Mesendoderm (in vitro differentiated cells): ENCODE measurements at regions not wholly inside any gene's neighbourhood (a gene's known extent, or its start where the extent isn't known, plus 50 kb on each side); places are given as distances from the start of the nearest gene placed in this dataset.
A peak's percentile ranks its signal among the peaks of the same experiment; 100 is the strongest.

Experiments used
- DNase-seq: peaks from one replicate; pipeline ENCODE4 v3.0.0; 2013
- H2AK5ac ChIP-seq: 2 replicates; pipeline ENCODE4 v1.6.1; 2013; ENCODE audit warnings: low read length, inconsistent platforms
- H2BK120ac ChIP-seq: 2 replicates; pipeline ENCODE4 v1.6.1; 2013; ENCODE audit warnings: low read depth, mild to moderate bottlenecking, low read length, moderate library complexity, mixed read lengths
- H2BK15ac ChIP-seq: replicated peaks from 2 replicates; pipeline ENCODE4 v1.6.1; 2013; ENCODE audit warnings: low read depth, mild to moderate bottlenecking, moderate library complexity
- H2BK5ac ChIP-seq: 2 replicates; pipeline ENCODE4 v1.6.1; 2013; ENCODE audit warnings: low read length, inconsistent platforms
- H3K18ac ChIP-seq: 2 replicates; pipeline ENCODE4 v1.6.1; 2013; ENCODE audit warnings: mild to moderate bottlenecking, low read length, mixed read lengths
- H3K23ac ChIP-seq: one replicate; pipeline ENCODE4 v1.6.1; 2013; ENCODE audit warnings: low read length
- H3K27ac ChIP-seq: 2 replicates; pipeline ENCODE4 v1.5.1; 2013; ENCODE audit warnings: low read depth, mild to moderate bottlenecking, inconsistent platforms, low read length, moderate library complexity
- H3K27me3 ChIP-seq: 2 replicates; pipeline ENCODE4 v1.6.1; 2013; ENCODE audit warnings: low read length, control low read depth, mild to moderate bottlenecking, inconsistent platforms; ENCODE audit not compliant: insufficient read depth, poor library complexity
- H3K36me3 ChIP-seq: 2 replicates; pipeline ENCODE4 v1.6.1; 2013; ENCODE audit warnings: low read length, inconsistent platforms; ENCODE audit not compliant: control insufficient read depth, insufficient read depth
- H3K4ac ChIP-seq: one replicate; pipeline ENCODE4 v1.6.1; 2013; ENCODE audit warnings: low read depth, mild to moderate bottlenecking, low read length, moderate library complexity
- H3K4me1 ChIP-seq: 2 replicates; pipeline ENCODE4 v1.6.1; 2013; ENCODE audit warnings: low read depth, low read length, inconsistent platforms; ENCODE audit not compliant: control insufficient read depth
- H3K4me2 ChIP-seq: 2 replicates; pipeline ENCODE4 v1.6.1; 2013; ENCODE audit warnings: low read length
- H3K4me3 ChIP-seq: 2 replicates; pipeline ENCODE4 v1.5.1; 2013; ENCODE audit warnings: mild to moderate bottlenecking, low read length
- H3K56ac ChIP-seq: one replicate; pipeline ENCODE4 v1.6.1; 2013; ENCODE audit warnings: low read length
- H3K79me1 ChIP-seq: 2 replicates; pipeline ENCODE4 v1.6.1; 2013; ENCODE audit warnings: low read length, inconsistent platforms
- H3K79me2 ChIP-seq: 2 replicates; pipeline ENCODE4 v1.6.1; 2013; ENCODE audit warnings: mild to moderate bottlenecking, low read length; ENCODE audit not compliant: control insufficient read depth, insufficient read depth
- H3K9ac ChIP-seq: 2 replicates; pipeline ENCODE4 v1.6.1; 2013; ENCODE audit warnings: low read length, inconsistent platforms
- H4K5ac ChIP-seq: one replicate; pipeline ENCODE4 v1.6.1; 2013; ENCODE audit warnings: low read length
- H4K8ac ChIP-seq: one replicate; pipeline ENCODE4 v1.6.1; 2013; ENCODE audit warnings: low read depth, mild to moderate bottlenecking, control low read depth, low read length, moderate library complexity
- WGBS: extraction: QIAGEN DNeasy Blood & Tissue Kit; methylation state at CpG from one replicate; pipeline ENCODE4 v1.1.7; 2013; ENCODE audit warnings: low lambda C conversion rate, missing lambda C conversion rate; ENCODE audit not compliant: insufficient coverage; ENCODE audit errors: extremely low coverage; 5-methylcytosine and 5-hydroxymethylcytosine counted together

DNA sequence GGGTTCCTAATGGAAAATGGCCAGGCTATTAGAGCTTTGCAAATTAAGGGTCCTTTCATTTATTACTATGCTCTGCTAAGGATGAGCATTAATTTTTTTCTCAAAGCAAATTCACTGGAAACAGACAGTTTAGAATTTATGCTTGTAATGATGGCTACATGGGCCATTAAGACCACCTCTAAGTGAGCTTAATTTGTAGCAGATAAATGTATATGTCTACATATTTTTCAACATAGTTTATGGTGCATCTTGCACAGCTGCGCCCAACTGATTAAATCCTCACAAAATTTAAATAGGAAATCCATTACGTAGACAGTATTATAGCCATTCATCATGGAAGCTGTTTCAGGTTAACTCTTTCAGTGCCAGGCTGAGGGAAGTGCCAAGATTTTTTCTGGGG, 220.9 kb downstream of the CBLN1 start:
- Histone ChIP-seq H2BK15ac (no peak overlapping the region), H3K79me2 (no peaks in the 10 kb centered on the region), H3K4me3 (no peak overlapping the region), H3K27ac (no peak overlapping the region), H2BK5ac (no peak overlapping the region), H4K5ac (no peak overlapping the region), H4K8ac (no peak overlapping the region), H3K27me3 (no peaks in the 10 kb centered on the region), H3K18ac (no peak overlapping the region), H3K23ac (no peak overlapping the region), H3K36me3 (no peaks in the 10 kb centered on the region), H3K9ac (no peak overlapping the region), H3K4me2 (no peak overlapping the region), H3K56ac (no peak overlapping the region), H3K4ac (no peak overlapping the region), H3K4me1 (no peaks in the 10 kb centered on the region), H3K79me1 (no peaks in the 10 kb centered on the region), H2AK5ac (no peak overlapping the region), H2BK120ac (no peak overlapping the region)
- WGBS = no CpG with 5 or more reads among the region's 2 CpGs
- no peak for DNase-seq

DNA sequence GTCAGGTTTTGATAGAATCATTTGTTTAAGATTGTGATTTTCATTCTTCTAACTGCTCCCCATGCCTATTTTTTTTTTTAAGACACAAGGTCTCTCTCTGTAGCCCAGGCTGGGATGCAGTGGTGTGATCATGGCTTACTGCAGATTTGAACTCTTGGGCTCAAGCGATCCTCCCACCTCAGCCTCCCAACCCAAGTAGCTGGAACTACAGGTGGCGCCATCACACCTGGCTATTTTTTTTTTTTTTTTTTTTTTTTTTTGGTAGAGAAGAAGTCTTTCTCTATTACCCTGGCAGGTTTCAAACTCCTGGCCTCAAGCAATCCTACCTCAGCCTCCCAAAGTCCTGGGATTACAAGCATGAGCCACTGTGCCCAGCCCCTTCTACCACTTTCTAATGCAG, 223.3 kb downstream of the CBLN1 start:
- Histone ChIP-seq H3K27me3 (no peaks in the 10 kb centered on the region), H2AK5ac (no peak overlapping the region), H3K18ac (no peak overlapping the region), H2BK15ac (no peak overlapping the region), H4K5ac (no peak overlapping the region), H3K27ac (no peak overlapping the region), H3K79me2 (no peaks in the 10 kb centered on the region), H3K36me3 (no peaks in the 10 kb centered on the region), H4K8ac (no peak overlapping the region), H2BK120ac (no peak overlapping the region), H3K4me1 (no peaks in the 10 kb centered on the region), H3K4me2 (no peak overlapping the region), H3K4ac (no peak overlapping the region), H3K23ac (no peak overlapping the region), H2BK5ac (no peak overlapping the region), H3K79me1 (no peaks in the 10 kb centered on the region), H3K9ac (no peak overlapping the region), H3K4me3 (no peak overlapping the region), H3K56ac (no peak overlapping the region)
- DNase-seq = no peak
- no CpG with 5 or more reads among the region's 2 CpGs for WGBS

DNA sequence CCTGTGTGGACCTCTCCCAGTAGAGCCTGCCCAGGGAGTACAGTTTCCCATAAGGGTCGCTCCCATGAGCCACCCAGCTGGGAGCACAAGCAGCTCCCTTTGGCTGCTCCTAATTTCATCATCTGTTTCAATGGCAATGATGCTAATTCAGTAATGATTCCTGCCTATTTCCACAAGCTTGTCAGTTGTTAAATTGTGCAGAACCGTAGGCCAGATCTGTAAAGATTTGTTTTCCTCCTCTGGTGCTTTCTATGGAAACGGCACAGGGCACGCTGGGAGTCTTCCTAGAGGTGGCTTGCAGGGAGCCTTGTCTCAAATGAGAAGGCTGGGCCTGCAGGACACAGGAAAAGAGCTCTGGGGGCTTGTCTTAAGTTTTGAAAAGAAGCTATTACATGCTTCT, 223.7 kb downstream of the CBLN1 start:
- H3K4me1 ChIP-seq = no peaks in the 10 kb centered on the region
- no peak overlapping the region for H3K4ac ChIP-seq
- H4K8ac ChIP-seq = no peak overlapping the region
- DNase-seq = no peak
- no peaks in the 10 kb centered on the region for H3K79me1 ChIP-seq
- no peak overlapping the region for H3K9ac ChIP-seq
- no peak overlapping the region for H3K23ac ChIP-seq
- H3K36me3 ChIP-seq = no peaks in the 10 kb centered on the region
- no peak overlapping the region for H2BK15ac ChIP-seq
- no CpG with 5 or more reads among the region's 4 CpGs for whole genome bisulfite sequencing
- H2AK5ac ChIP-seq = no peak overlapping the region
- H3K4me3 ChIP-seq = no peak overlapping the region
- no peak overlapping the region for H3K4me2 ChIP-seq
- H2BK120ac ChIP-seq = no peak overlapping the region
- H3K79me2 ChIP-seq = no peaks in the 10 kb centered on the region
- H3K18ac ChIP-seq = no peak overlapping the region
- H3K56ac ChIP-seq = no peak overlapping the region
- no peak overlapping the region for H4K5ac ChIP-seq
- H3K27me3 ChIP-seq = no peaks in the 10 kb centered on the region
- no peak overlapping the region for H3K27ac ChIP-seq
- no peak overlapping the region for H2BK5ac ChIP-seq

DNA sequence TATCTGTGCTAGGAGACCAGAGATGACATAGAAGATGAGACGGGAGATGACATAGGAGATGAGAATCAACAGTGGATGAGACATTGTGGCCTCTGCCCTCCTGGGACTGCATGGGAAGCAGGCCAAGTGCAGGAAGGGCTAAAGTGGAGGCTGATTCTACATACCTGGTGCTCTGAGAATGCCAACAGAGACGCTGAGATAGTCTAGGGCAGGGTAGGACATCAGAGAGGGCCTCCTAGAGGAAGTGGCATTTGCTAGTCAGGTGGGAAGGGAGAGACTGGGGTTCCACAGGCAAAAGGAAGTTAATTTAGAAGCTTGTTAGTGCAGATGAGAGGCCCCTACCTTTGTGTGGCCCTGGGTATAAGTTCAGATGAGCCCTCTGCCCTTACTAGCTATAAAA, 224.2 kb downstream of the CBLN1 start:
- Histone ChIP-seq H3K27me3 (no peaks in the 10 kb centered on the region), H2BK15ac (no peak overlapping the region), H3K4me3 (no peak overlapping the region), H3K56ac (no peak overlapping the region), H3K4me2 (no peak overlapping the region), H3K18ac (no peak overlapping the region), H3K4me1 (no peaks in the 10 kb centered on the region), H3K4ac (no peak overlapping the region), H4K8ac (no peak overlapping the region), H3K27ac (no peak overlapping the region), H2BK5ac (no peak overlapping the region), H2AK5ac (no peak overlapping the region), H3K9ac (no peak overlapping the region), H3K23ac (no peak overlapping the region), H2BK120ac (no peak overlapping the region), H3K36me3 (no peaks in the 10 kb centered on the region), H4K5ac (no peak overlapping the region), H3K79me2 (no peaks in the 10 kb centered on the region), H3K79me1 (no peaks in the 10 kb centered on the region)
- no CpG with 5 or more reads among the region's 2 CpGs for WGBS
- no peak for DNase-seq

DNA sequence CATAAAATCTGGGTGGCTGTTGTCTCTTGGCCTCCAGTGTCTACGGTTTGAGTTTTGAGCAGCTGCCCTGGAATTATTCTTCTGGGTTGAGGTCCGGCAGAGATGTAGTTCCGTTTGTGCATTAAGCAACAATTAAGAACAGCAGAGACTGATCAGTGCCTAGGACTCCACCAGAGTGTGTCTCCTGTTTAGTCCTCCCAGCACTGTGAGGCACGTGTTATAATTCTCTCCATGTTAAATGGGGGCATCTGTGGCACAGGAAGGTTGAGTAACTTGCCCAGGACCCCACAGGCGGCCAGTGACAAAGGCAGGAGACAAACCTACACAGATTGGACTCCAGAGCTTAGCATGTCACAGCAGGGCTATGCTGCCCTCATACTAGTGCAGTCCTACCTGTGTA, 225.1 kb downstream of the CBLN1 start:
- Histone ChIP-seq H3K4me3 (no peak overlapping the region), H3K9ac (no peak overlapping the region), H3K79me1 (no peaks in the 10 kb centered on the region), H3K79me2 (no peaks in the 10 kb centered on the region), H3K27me3 (no peaks in the 10 kb centered on the region), H2BK5ac (no peak overlapping the region), H2AK5ac (no peak overlapping the region), H3K4me1 (no peaks in the 10 kb centered on the region), H3K56ac (no peak overlapping the region), H3K36me3 (no peaks in the 10 kb centered on the region), H3K18ac (no peak overlapping the region), H3K4ac (no peak overlapping the region), H3K27ac (no peak overlapping the region), H4K8ac (no peak overlapping the region), H2BK120ac (no peak overlapping the region), H3K23ac (no peak overlapping the region), H3K4me2 (no peak overlapping the region), H4K5ac (no peak overlapping the region), H2BK15ac (no peak overlapping the region)
- DNase-seq = no peak
- WGBS = no CpG with 5 or more reads among the region's 5 CpGs

DNA sequence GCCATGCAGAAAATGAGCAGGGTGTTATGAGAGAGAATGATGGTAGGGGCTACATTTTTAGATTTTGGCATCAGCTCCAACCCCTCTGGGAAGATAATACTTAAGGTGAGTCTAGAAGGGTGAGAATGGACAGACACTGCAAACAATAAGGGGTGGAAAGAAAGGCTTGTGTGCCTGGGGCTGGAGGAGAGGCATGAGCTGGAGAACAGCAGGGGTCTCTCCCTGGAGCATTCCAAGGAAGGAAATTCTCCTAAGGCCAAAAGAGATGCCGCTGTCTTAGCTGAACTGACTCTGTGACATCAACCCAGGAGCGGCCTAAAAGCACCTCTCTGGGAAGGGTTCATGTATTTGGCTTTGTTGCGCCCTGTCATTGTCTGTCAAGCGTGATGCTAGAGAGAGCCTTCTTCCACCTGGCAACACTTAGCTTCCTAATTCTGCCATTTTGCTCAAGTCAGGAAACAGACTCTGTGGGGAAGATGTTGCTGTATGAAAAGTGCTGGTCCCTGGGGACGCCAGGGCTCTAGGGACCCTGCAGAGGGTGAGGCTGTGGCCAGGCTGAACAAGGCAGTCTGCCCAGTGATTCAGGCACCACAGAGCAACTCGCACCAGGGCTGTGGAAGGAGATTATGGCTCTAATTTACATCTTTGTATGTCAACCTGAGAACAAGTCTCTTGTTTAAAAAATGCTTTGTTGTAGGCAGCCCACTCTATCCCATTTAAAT, 225.7 kb downstream of the CBLN1 start:
- Histone ChIP-seq H3K36me3 (no peaks in the 10 kb centered on the region), H3K4me2 (no peak overlapping the region), H3K18ac (no peak overlapping the region), H3K4ac (no peak overlapping the region), H4K5ac (no peak overlapping the region), H3K23ac (no peak overlapping the region), H3K4me1 (no peaks in the 10 kb centered on the region), H2BK15ac (no peak overlapping the region), H3K79me1 (no peaks in the 10 kb centered on the region), H3K56ac (no peak overlapping the region), H2AK5ac (no peak overlapping the region), H3K4me3 (no peak overlapping the region), H4K8ac (no peak overlapping the region), H2BK5ac (no peak overlapping the region), H3K9ac (no peak overlapping the region), H3K27ac (no peak overlapping the region), H2BK120ac (no peak overlapping the region), H3K79me2 (no peaks in the 10 kb centered on the region), H3K27me3 (no peaks in the 10 kb centered on the region)
- peak; percentile 72 for DNase-seq
- no CpG with 5 or more reads among the region's 6 CpGs for WGBS
